Testis (tissue), 2 donors: ENCODE measurements at regions not wholly inside any gene's neighbourhood (a gene's known extent, or its start where the extent isn't known, plus 50 kb on each side); places are given as distances from the start of the nearest gene placed in this dataset.

Experiments used
- CTCF ChIP-seq, 3 experiments: fragments of 450-650 bp in 2 of 3; fragments of 200-600 bp in 1 of 3; sonication (generic) in 1 of 3; IDR thresholded peaks; one replicate each; pipeline ENCODE4 v1.5.1; 2016 to 2019; ENCODE audit warnings: antibody characterized with exemption in 3 of 3, mild to moderate bottlenecking in 2 of 3, moderate library complexity in 1 of 3
- POLR2A ChIP-seq: fragments of 450-650 bp; IDR thresholded peaks from one replicate; pipeline ENCODE4 v1.6.1; 2017; ENCODE audit warnings: antibody characterized with exemption, mild to moderate bottlenecking, moderate library complexity

DNA sequence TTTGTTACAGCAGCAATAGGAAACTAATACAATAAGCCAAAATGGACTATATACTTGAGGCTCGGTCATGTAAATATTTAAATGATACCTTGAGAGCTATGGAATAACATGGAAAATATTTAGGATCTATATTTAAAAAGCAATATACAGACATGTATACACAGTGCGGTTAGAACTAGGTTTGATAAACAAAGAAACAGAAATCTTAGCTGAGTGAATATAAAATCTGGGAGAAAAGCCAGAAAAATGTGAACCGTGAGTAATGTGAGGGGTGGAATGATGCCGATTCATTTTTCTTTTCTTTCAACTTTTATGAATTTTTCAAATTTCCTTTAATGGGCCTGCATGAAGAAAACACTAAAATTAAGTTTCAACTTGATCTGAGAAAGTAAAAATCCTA is 104.1 kb downstream of the ATXN3L start:
- TF ChIP-seq CTCF (IDR thresholded peaks at IDR 0.05) (no peak), POLR2A (no peak)
